ENCODE measurements at regions not wholly inside any gene's neighbourhood (a gene's known extent, or its start where the extent isn't known, plus 50 kb on each side); places are given as distances from the start of the nearest gene placed in this dataset.
"Not testable (repeated sequence)": the region's sequence is repeated elsewhere in the genome, so short reads cannot be mapped to it uniquely, and the experiment has no call there.

DNA sequence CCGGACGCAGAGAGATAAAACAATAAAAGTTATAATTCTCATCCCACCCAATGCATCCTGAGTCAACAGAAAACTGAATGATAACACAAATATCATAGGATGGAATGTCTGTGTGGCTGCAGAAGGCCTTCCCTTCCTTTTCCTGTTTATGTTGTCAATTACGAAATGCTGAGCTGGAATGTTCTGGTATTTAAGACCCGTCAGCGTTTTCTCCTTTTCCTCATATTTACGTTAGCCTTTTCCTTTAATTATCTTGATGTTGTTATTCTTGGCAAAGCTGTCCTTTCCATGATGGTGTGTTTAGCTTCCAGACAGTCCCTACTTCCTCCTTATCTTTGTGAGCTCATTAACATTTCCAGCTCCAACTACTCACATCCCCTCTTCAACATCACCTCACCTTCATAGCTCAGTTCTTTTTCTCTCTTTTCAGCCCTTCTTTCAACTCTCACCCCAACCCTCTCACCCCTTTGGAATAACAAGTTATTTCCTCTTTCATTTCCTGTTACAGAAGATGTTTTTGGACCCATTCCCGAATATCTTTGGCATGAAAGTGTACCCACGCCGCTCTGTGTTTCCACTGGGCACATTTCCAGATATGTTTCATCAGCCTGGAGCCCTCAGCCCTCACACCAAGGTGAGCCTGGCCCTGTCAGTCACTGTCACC lies 221.6 kb downstream of the NR2F1-AS1 start:
- Mint-ChIP-seq H3K9me3 (no peaks in the 10 kb centered on the region), H3K27ac (no peak overlapping the region)
- no peak for DNase-seq

DNA sequence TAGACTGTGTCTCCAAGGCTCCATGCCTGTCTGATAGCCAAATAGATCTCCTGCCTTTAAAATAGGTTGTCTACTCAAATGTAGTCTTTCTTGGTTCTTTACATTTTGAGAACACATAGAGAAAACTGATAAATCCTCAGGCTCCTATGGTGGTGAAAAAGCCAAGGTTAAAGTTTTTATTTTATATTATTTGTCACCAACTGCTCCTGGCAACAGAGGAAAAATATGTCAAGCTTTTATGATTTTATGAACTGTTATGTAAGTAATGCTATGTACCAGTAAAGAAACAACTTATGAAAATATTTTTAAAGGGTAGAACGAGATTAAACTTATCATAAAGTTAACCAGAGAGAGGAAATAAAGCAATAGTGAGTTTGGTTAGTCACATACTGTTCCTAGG lies 222.8 kb downstream of the NR2F1-AS1 start:
- Mint-ChIP-seq H3K4me1 (no peaks in the 10 kb centered on the region), H3K27ac (no peak overlapping the region), H3K27me3 (peaks cover 4% of the 10 kb centered on the region), H3K4me3 (no peak overlapping the region), H3K9me3 (no peaks in the 10 kb centered on the region), H3K36me3 (no peaks in the 10 kb centered on the region)
- DNase-seq = no peak

More for the DNA sequence above, 221.6 kb downstream of the NR2F1-AS1 start:
- Mint-ChIP-seq H3K36me3 (no peaks in the 10 kb centered on the region), H3K27me3 (peaks cover 4% of the 10 kb centered on the region), H3K4me1 (no peaks in the 10 kb centered on the region), H3K4me3 (no peak overlapping the region)

DNA sequence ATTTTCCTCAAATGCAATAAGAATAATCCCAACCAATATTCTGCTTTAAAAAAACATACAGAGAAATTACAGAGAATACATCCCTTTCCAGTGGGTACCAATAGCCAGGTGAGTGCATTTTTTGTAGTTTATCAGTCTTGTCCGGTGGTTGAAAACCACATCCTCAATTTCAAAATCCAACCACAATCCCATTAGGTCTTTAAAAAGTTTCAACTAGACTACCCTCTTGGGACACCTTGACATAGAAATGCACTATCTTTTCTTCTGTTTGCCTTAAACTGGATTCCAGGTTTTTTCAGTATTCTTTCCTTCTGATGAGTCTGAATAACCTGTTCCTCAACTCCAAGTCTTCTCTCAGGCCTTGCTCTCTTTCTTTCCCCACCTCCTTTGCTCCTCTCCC lies 223.3 kb downstream of the NR2F1-AS1 start:
- Mint-ChIP-seq H3K27ac (no peak overlapping the region), H3K27me3 (peaks cover 4% of the 10 kb centered on the region), H3K36me3 (no peaks in the 10 kb centered on the region), H3K9me3 (no peaks in the 10 kb centered on the region), H3K4me1 (no peaks in the 10 kb centered on the region), H3K4me3 (no peak overlapping the region)
- DNase-seq = no peak

DNA sequence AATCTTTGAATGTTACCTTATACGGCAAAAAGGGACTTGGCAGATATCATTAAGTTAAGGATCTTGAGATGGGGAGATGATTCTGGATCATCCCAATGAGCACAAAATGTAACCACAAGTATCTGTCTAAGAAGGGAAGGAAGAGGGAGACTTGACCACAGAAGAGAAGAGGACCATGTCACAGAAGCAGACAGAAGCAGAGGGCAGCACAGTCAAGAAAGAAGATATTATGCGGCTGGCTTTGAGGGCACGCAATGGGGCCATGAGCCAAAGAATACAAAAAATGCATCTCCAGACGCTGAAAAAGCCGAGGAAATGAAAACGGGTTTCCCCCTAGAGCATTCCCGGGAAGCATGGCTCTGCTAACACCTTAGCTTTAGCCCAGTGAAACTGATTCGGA lies 225.3 kb downstream of the NR2F1-AS1 start:
- Mint-ChIP-seq H3K36me3 (no peaks in the 10 kb centered on the region), H3K27ac (no peak overlapping the region), H3K27me3 (peaks cover 4% of the 10 kb centered on the region), H3K4me3 (no peak overlapping the region), H3K9me3 (no peaks in the 10 kb centered on the region), H3K4me1 (no peaks in the 10 kb centered on the region)
- no peak for DNase-seq

DNA sequence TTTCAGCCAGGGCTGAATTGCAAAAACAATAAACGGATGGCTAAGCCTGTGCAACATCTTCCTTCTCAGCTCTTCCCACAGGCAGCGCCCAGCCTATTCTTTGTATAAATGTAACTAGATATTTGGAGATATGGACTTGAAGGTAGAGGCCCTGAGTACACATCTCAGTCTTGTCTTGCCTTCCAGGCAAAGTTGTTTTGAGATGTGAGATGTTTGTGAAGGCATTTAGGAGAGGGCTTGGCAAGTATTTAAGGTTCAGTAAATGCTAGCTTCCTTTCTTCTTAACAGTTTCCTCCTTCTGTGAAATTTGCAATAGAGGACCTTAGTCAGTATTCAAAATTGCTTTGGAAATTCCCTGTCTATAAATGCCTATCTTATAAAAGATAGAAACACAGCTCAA lies 228.8 kb downstream of the NR2F1-AS1 start:
- no peak overlapping the region for H3K27ac Mint-ChIP-seq
- no peaks in the 10 kb centered on the region for H3K4me1 Mint-ChIP-seq

DNA sequence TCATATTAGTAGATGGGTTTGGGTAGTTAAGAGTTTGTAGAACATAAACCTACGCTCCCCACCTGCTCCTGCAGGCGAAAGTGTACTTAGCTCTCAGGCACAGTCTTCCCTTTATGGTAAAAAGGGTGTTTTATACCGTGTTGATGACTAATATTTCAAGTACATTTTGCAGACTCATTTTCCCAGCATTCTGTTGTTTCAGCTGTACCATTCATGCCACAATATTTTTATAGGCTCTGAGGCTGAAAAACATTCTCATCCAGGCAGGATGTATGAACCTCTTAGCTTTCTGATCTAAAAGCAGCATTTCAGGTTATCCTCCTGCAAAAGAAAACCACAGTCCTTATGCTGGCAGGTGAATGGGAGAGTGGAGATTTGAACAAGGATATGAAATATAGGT lies 231.4 kb downstream of the NR2F1-AS1 start:
- no peaks in the 10 kb centered on the region for H3K4me1 Mint-ChIP-seq
- H3K36me3 Mint-ChIP-seq = no peaks in the 10 kb centered on the region
- H3K27ac Mint-ChIP-seq = no peak overlapping the region
- DNase-seq = no peak
- H3K4me3 Mint-ChIP-seq = no peak overlapping the region
- peaks cover 5% of the 10 kb centered on the region for H3K27me3 Mint-ChIP-seq
- H3K9me3 Mint-ChIP-seq = peaks cover 4% of the 10 kb centered on the region

More for the DNA sequence above, 228.8 kb downstream of the NR2F1-AS1 start:
- no peak overlapping the region for H3K4me3 Mint-ChIP-seq
- DNase-seq = no peak
- H3K36me3 Mint-ChIP-seq = no peaks in the 10 kb centered on the region
- H3K9me3 Mint-ChIP-seq = no peaks in the 10 kb centered on the region
- H3K27me3 Mint-ChIP-seq = no peaks in the 10 kb centered on the region

DNA sequence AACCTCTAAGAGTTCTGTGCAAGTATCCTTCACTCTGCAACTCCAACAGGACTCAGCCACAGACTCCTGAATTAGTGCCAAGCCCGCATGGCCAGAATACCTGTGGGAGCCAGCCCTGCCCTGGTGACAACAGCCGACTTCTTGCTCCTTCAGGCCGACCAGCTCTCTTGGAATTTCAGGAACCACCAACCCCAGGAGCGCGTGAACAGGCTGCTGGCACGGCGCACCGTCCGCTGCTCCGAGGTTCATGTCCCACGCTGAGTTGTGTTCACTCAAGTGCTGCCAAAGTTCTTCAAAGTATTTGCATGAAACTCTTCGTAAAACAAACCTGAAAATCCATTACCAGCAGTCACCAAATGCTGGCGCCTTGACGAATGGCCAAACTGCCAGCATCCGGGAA lies 232.8 kb downstream of the NR2F1-AS1 start:
- no peak for DNase-seq
- H3K4me3 Mint-ChIP-seq = no peak overlapping the region
- peaks cover 5% of the 10 kb centered on the region for H3K27me3 Mint-ChIP-seq
- peaks cover 4% of the 10 kb centered on the region for H3K9me3 Mint-ChIP-seq
- no peaks in the 10 kb centered on the region for H3K4me1 Mint-ChIP-seq
- H3K36me3 Mint-ChIP-seq = no peaks in the 10 kb centered on the region
- H3K27ac Mint-ChIP-seq = no peak overlapping the region

DNA sequence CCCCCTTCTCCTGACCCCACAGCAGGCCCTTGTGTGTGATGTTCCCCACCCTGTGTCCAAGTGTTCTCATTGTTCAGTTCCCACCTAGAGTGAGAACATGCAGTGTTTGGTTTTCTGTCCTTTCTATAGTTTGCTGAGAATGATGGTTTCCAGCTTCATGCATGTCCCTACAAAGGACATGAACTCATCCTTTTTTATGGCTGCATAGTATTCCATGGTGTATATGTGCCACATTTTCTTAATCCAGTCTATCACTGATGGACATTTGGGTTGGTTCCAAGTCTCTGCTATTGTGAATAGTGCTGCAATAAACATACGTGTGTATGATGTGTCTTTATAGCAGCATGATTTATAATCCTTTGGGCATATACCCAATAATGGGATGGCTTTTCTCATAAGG lies 234.2 kb downstream of the NR2F1-AS1 start:
- not testable (repeated sequence) for H3K4me3 Mint-ChIP-seq

DNA sequence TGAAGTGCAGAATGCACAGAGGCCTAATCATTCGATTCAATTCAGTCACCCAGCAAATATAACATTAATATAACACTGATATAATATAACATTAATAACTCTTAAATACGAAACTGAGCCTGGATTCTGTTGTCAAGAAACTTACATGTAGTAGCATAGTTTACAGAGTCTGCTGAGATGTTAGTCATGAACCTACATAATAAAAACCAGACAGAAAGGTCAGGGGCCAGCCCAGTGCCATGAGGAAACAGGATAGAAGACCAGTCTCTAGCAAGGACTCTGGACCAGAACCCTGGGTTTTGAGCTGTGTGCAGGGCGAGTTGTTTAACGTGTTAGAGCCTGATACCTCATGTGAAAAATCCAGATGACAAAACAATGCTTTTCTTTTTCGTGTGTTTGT lies 234.7 kb downstream of the NR2F1-AS1 start:
- H3K9me3 Mint-ChIP-seq = peaks cover 4% of the 10 kb centered on the region
- H3K4me1 Mint-ChIP-seq = no peaks in the 10 kb centered on the region
- H3K27ac Mint-ChIP-seq = no peak overlapping the region
- no peaks in the 10 kb centered on the region for H3K36me3 Mint-ChIP-seq
- DNase-seq = no peak
- H3K27me3 Mint-ChIP-seq = peaks cover 5% of the 10 kb centered on the region
- no peak overlapping the region for H3K4me3 Mint-ChIP-seq

More for the DNA sequence above, 234.2 kb downstream of the NR2F1-AS1 start:
- H3K27me3 Mint-ChIP-seq, H3K27ac Mint-ChIP-seq, H3K36me3 Mint-ChIP-seq, DNase-seq, H3K4me1 Mint-ChIP-seq, H3K9me3 Mint-ChIP-seq: not testable (repeated sequence)

DNA sequence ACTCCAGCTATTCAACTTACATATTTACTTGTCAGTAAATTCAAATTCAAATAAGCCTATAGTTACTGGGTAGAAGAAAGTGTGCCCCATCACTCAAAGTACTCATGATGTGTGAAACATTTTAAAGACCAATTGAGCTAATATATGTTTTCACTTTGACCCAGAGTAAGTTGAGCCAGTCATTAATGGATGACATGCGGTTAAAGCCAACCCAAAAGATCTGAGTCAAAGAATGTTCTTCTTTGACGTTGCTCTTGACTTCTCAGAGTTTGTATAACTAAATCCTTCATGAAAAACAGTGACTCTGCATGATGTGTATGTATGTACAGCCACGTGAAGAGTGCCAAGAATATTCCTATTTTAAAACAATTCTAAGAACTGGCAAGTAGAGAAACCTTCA lies 237.4 kb downstream of the NR2F1-AS1 start:
- Mint-ChIP-seq H3K4me1 (no peaks in the 10 kb centered on the region), H3K36me3 (no peaks in the 10 kb centered on the region), H3K27me3 (peaks cover 5% of the 10 kb centered on the region), H3K4me3 (no peak overlapping the region), H3K27ac (no peak overlapping the region), H3K9me3 (peaks cover 6% of the 10 kb centered on the region)
- no peak for DNase-seq

DNA sequence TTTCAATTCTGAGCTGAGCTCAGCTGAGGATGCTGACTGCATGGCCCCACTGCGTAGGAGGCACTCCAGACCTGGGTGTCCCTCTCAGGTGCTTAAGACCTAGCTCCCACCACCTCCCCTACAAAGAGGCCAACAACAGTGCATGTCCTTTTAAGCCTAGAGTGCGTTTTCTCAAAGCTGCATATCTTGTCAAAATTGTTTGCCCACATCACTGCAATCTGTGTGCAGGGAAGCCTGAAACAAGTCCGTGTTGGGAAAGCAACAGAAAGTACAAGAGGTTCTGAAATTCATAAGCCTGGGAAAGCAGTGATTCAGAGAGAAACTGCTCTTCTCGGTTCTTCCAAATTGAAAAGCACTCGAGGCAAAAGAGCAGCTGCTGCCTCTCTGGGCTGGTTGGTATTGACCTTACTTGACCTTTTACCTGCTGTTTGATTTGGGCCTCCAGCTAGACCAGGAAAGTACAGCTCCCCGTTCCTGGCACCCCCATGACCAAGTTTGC lies 238.4 kb downstream of the NR2F1-AS1 start:
- peaks cover 7% of the 10 kb centered on the region for H3K9me3 Mint-ChIP-seq
- no peaks in the 10 kb centered on the region for H3K36me3 Mint-ChIP-seq
- H3K27ac Mint-ChIP-seq = no peak overlapping the region
- peaks cover 5% of the 10 kb centered on the region for H3K27me3 Mint-ChIP-seq
- H3K4me3 Mint-ChIP-seq = no peak overlapping the region
- H3K4me1 Mint-ChIP-seq = no peaks in the 10 kb centered on the region
- no peak for DNase-seq

DNA sequence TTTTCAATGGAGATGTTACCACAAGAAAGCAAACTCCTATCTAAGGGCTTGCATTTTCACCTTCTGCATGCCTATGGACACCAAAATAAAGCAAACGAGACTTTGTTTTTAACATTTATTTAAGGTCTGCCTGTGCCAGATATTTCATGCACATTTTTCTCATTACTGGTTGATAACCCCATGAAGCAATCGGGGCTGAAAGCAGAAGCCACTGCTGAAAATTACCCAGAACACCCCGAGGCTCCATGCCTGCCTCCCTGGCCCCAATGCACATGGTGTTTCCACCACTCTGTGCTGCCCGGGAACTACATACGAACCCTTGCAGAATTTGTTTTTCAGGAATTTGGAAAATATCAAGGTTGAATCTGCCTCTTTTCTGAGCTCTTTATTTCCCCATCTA lies 240.1 kb downstream of the NR2F1-AS1 start:
- Mint-ChIP-seq H3K4me1 (no peaks in the 10 kb centered on the region), H3K36me3 (no peaks in the 10 kb centered on the region), H3K4me3 (no peak overlapping the region), H3K9me3 (peaks cover 5% of the 10 kb centered on the region), H3K27ac (no peak overlapping the region), H3K27me3 (peaks cover 5% of the 10 kb centered on the region)
- no peak for DNase-seq

DNA sequence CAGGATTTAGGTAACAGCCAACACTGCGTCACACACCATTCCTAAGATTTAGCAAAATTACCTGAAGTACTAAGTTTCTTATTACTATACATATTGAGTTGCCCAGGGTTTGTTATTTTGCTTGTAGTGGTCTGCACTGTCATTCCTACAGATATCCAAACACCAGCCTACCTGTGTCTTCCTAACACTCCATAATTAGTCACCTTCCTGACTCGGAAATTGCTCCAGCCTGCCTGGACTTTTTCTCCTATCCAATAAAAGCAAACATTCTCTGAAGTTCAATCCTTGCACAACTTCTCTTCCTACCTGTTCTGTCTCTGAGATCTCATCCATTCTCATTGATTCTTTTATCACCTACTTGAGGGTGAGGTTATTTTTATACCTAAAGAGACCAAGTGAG lies 243.9 kb downstream of the NR2F1-AS1 start:
- Mint-ChIP-seq H3K36me3 (no peaks in the 10 kb centered on the region), H3K27ac (no peak overlapping the region), H3K4me1 (no peaks in the 10 kb centered on the region), H3K9me3 (peaks cover 4% of the 10 kb centered on the region), H3K27me3 (no peaks in the 10 kb centered on the region), H3K4me3 (no peak overlapping the region)
- no peak for DNase-seq

DNA sequence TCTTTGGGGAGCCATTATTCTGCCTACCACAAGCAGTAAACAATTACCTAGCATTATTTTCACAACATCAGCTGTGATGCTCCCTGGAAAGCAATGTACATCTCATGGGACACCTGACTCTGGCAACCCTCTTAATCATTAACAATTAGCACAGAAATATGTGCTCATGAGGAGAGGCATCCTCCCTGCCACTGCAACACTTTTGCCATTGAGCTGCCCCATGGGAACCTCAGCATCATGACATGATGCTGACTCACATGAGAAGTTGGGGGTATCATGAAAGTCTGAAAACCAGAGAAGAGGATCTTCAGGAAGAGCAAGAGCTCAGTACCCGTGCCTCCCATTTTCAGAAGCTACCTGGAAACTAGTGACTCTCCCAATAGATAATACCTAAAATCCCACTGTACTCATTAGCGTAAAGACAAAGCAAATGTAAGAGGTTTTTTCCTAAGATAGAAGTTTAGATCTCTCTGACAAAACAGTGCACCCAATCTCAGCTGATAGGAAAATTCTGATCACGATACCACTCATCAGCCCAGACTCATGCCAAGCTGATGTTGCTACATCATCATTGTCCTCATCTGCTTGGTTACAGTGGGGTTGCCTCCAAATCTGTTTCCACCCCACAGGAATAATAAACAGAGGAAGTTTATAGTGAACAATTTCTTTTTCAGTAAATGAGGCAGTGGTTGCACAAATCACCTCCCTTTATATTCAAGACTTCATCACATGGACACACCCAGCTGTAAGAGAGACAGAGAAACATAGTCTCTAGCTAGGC lies 244.5 kb downstream of the NR2F1-AS1 start:
- Mint-ChIP-seq H3K27me3 (no peaks in the 10 kb centered on the region), H3K27ac (no peak overlapping the region), H3K4me1 (no peaks in the 10 kb centered on the region), H3K9me3 (peaks cover 4% of the 10 kb centered on the region), H3K4me3 (no peak overlapping the region), H3K36me3 (no peaks in the 10 kb centered on the region)
- DNase-seq = no peak

DNA sequence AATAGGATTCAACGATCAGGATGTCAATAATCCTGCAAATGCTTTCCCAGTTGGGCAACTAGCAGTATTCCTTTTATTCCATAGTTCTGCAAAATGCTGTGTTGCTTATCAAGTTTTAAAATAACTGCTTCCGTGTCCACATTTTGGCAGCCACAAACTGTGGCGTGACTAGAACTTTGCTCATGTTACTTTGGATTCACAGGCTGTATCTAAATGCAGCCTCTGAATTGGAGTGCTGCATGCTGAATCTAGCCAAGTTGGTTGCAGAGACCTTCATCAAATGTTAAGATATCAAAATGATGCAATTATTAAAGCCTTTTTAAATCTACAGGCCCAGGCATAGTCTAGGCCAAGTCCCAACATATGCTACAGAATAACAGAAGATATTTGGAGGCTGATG lies 249.2 kb downstream of the NR2F1-AS1 start:
- H3K9me3 Mint-ChIP-seq = no peaks in the 10 kb centered on the region
- no peaks in the 10 kb centered on the region for H3K4me1 Mint-ChIP-seq
- no peak for DNase-seq
- H3K27ac Mint-ChIP-seq = no peak overlapping the region
- H3K27me3 Mint-ChIP-seq = no peaks in the 10 kb centered on the region
- H3K4me3 Mint-ChIP-seq = no peak overlapping the region
- H3K36me3 Mint-ChIP-seq = no peaks in the 10 kb centered on the region

DNA sequence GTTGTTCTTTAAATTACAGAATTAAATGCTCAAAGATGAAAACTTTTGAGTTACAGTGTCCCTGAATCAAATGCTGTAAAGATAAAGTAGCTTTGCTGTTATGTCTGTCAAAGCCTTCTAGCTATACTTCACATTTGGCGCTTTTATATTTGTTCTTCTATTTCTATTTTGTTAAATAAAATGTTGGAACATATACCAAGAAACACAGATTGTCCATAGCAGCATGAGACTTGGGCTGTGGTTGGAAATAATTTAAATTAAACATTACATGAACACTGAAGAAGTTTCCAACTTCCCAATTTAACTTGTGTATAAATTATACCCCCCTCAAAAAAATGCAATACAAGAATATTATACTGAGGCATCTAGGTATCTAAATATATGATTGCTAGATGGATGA lies 249.8 kb downstream of the NR2F1-AS1 start:
- no peak for DNase-seq
- Mint-ChIP-seq H3K9me3 (no peaks in the 10 kb centered on the region), H3K4me1 (no peaks in the 10 kb centered on the region), H3K36me3 (no peaks in the 10 kb centered on the region), H3K4me3 (no peak overlapping the region), H3K27ac (no peak overlapping the region), H3K27me3 (no peaks in the 10 kb centered on the region)

Measured in activated naive CD8-positive, alpha-beta T cell treated with anti-CD3 and anti-CD28 coated beads for 36 hours (primary cell).